ENCODE measurements at regions not wholly inside any gene's neighbourhood (a gene's known extent, or its start where the extent isn't known, plus 50 kb on each side); places are given as distances from the start of the nearest gene placed in this dataset.
A peak's percentile ranks its signal among the peaks of the same experiment; 100 is the strongest.

DNA sequence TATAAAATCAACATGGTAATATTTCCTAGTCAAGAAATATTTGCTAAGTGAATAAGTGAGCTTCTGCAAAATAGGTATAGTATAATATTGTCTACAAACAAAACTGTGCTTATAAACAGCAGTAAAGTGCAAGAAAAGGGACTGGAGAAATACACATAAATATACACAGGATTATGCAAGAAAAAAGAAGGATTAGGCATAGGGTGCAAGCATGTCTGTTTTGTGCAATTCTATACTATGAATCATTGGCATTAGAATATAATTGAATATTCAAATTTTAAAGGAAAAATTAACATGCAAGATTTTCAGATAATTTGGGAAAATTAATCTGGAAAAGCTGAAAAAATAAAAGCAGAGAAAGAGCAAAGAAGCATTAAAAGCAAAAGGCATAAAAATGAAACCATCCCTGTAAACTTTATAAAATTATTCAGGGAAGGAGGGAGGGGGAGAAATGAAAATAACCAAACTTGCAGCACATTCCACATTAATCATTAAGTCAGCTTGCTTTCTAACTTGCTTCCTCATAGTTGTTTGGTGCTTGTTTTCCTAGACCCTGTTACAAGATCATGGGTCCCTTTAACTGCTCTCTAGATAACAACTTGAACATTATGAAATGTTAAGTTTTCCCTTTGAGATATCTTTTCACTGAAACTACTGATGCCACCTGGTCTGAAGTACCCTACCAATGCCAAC lies 147.4 kb upstream of the STAC start:
- ChIA-PET CTCF (no interaction called here), POLR2A (no interaction called here)
- no peaks in the 10 kb centered on the region for H3K36me3 ChIP-seq (ENCODE audit: control insufficient read depth, insufficient read depth, low read length)
- TF ChIP-seq, protein P1, sequence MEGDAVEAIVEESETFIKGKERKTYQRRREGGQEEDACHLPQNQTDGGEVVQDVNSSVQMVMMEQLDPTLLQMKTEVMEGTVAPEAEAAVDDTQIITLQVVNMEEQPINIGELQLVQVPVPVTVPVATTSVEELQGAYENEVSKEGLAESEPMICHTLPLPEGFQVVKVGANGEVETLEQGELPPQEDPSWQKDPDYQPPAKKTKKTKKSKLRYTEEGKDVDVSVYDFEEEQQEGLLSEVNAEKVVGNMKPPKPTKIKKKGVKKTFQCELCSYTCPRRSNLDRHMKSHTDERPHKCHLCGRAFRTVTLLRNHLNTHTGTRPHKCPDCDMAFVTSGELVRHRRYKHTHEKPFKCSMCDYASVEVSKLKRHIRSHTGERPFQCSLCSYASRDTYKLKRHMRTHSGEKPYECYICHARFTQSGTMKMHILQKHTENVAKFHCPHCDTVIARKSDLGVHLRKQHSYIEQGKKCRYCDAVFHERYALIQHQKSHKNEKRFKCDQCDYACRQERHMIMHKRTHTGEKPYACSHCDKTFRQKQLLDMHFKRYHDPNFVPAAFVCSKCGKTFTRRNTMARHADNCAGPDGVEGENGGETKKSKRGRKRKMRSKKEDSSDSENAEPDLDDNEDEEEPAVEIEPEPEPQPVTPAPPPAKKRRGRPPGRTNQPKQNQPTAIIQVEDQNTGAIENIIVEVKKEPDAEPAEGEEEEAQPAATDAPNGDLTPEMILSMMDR (IDR thresholded peaks at IDR 0.05; ENCODE audit: insufficient read depth, low read depth, low read length): no peak
- DNase-seq (ENCODE audit: low read depth): no peak
- H3K4me3 ChIP-seq (ENCODE audit: low read depth, low read length): no peak overlapping the region
- no peaks in the 10 kb centered on the region for H3K27me3 ChIP-seq (ENCODE audit: control insufficient read depth, insufficient read depth, low read length)

DNA sequence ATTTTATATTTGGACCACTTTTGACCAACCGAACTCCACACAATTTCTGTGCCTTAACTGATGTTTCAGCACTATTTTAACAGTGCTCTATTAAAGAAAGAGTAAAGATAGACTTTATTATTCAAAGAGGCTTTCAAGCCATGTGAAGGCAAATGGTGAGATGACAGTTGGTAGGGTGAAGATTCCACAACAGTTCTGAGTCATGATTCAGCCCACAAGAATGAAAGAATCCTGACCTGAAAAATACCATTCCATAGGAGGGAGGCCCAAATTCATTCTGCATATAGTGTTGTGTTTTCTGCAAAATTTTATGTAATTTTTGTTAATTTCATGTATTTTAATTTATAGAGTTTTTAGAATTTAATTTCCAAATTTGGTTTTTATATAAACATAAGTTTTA lies 135.6 kb upstream of the STAC start:
- ChIA-PET POLR2A (no interaction called here), CTCF (no interaction called here)
- H3K4me3 ChIP-seq (ENCODE audit: low read depth, low read length): no peak overlapping the region
- no peaks in the 10 kb centered on the region for H3K36me3 ChIP-seq (ENCODE audit: control insufficient read depth, insufficient read depth, low read length)
- TF ChIP-seq, protein P1 (IDR thresholded peaks at IDR 0.05; ENCODE audit: insufficient read depth, low read depth, low read length): no peak
- no peaks in the 10 kb centered on the region for H3K27me3 ChIP-seq (ENCODE audit: control insufficient read depth, insufficient read depth, low read length)
- peak; percentile 16 for DNase-seq (ENCODE audit: low read depth)

DNA sequence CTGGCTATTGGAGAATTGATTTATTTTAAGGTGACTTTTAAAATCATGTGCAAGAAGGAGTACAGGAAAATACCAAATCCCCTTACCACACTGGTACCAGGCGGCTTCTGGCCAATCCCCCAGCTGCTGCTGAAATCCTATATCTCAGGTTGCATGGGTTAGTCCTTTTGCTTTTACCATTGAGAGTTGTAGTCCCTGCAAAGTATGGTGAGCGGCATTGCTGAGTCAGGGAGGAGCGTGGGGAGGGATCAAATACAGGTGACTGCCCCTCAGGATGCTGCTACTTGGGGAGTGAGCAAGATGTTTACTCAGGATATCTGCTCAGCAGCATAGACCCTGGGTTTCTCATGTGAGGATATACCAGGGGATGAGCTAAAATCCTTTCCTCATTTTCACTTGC lies 131.9 kb upstream of the STAC start:
- ChIA-PET POLR2A (no interaction called here), CTCF (no interaction called here)
- TF ChIP-seq, protein P1 (IDR thresholded peaks at IDR 0.05; ENCODE audit: insufficient read depth, low read depth, low read length): no peak

DNA sequence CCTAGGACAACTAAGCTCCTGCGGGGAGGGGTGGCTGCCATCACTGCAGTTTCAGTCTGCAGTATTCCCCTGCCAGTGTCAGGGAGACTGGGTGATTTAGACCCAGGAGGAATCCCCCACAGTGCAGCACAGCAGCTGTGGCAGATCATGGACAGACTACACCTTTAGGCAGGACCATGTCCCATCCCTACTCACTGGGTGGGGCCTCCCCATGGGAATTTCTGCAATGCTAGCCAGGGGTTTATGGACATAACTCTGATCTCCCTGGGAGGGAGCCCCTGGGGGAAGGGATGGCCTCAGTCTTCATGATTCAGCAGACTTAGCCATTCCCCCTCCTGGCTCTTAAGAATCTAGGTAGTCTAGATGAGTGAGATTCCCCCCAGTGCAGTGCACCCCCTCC lies 130.1 kb upstream of the STAC start:
- CTCF ChIA-PET: interaction anchor here (1.3 kb wide), 1 partner anchor 12 kb away, joined by 3 read pairs; no protein-coding TSS in a partner anchor
- DNase-seq (ENCODE audit: low read depth): no peak
- no peak overlapping the region for H3K4me3 ChIP-seq (ENCODE audit: low read depth, low read length)

More for the DNA sequence above, 131.9 kb upstream of the STAC start:
- H3K27me3 ChIP-seq (ENCODE audit: control insufficient read depth, insufficient read depth, low read length): no peaks in the 10 kb centered on the region
- DNase-seq (ENCODE audit: low read depth): no peak
- no peaks in the 10 kb centered on the region for H3K36me3 ChIP-seq (ENCODE audit: control insufficient read depth, insufficient read depth, low read length)
- H3K4me3 ChIP-seq (ENCODE audit: low read depth, low read length): no peak overlapping the region

GRCh38 chr3:36257158-36257852 lies 123.0 kb upstream of the STAC start:
- TF ChIP-seq, protein P1 (IDR thresholded peaks at IDR 0.05; ENCODE audit: insufficient read depth, low read depth, low read length): no peak
- DNase-seq (ENCODE audit: low read depth): no peak
- H3K36me3 ChIP-seq (ENCODE audit: control insufficient read depth, insufficient read depth, low read length): no peaks in the 10 kb centered on the region
- no peak overlapping the region for H3K4me3 ChIP-seq (ENCODE audit: low read depth, low read length)
- no peaks in the 10 kb centered on the region for H3K27me3 ChIP-seq (ENCODE audit: control insufficient read depth, insufficient read depth, low read length)
- POLR2A ChIA-PET: no interaction called here
- CTCF ChIA-PET: no interaction called here

More for the DNA sequence above, 130.1 kb upstream of the STAC start:
- H3K36me3 ChIP-seq (ENCODE audit: control insufficient read depth, insufficient read depth, low read length): no peaks in the 10 kb centered on the region
- POLR2A ChIA-PET: no interaction called here
- no peaks in the 10 kb centered on the region for H3K27me3 ChIP-seq (ENCODE audit: control insufficient read depth, insufficient read depth, low read length)
- TF ChIP-seq, protein P1 (IDR thresholded peaks at IDR 0.05; ENCODE audit: insufficient read depth, low read depth, low read length): no peak
